RWPE2 (cell line): ENCODE measurements at regions not wholly inside any gene's neighbourhood (a gene's known extent, or its start where the extent isn't known, plus 50 kb on each side); places are given as distances from the start of the nearest gene placed in this dataset.
"Not testable (repeated sequence)": the region's sequence is repeated elsewhere in the genome, so short reads cannot be mapped to it uniquely, and the experiment has no call there.

ENCODE experiments used
- ATAC-seq: fragments of 200-7000 bp; cut with Tn5 transposase; 3 replicates; pipeline ENCODE4 v1.9.1; 2021; ENCODE audit warnings: low read depth
- DNase-seq: peaks from one replicate; pipeline ENCODE4 v3.0.0-alpha.2; 2020; ENCODE audit warnings: low spot score
- H3K27ac ChIP-seq: fragments of 450-650 bp; 2 replicates; pipeline ENCODE4 v1.5.1; 2017; ENCODE audit warnings: mild to moderate bottlenecking; ENCODE audit not compliant: poor library complexity, severe bottlenecking
- H3K27me3 ChIP-seq: fragments of 250-450 bp; sonication (Bioruptor Pico); 2 replicates; pipeline ENCODE4 v1.5.1; 2021; ENCODE audit warnings: mild to moderate bottlenecking, moderate library complexity; ENCODE audit not compliant: insufficient read depth, poor library complexity, severe bottlenecking
- H3K36me3 ChIP-seq: fragments of 250-450 bp; sonication (Bioruptor Pico); 2 replicates; pipeline ENCODE4 v1.5.1; 2020; ENCODE audit warnings: low read depth, mild to moderate bottlenecking, moderate library complexity
- H3K4me1 ChIP-seq: fragments of 250-450 bp; sonication (Bioruptor Pico); 2 replicates; pipeline ENCODE4 v1.5.1; 2021; ENCODE audit warnings: mild to moderate bottlenecking, moderate library complexity; ENCODE audit not compliant: insufficient read depth, poor library complexity, severe bottlenecking
- H3K4me3 ChIP-seq: fragments of 250-450 bp; sonication (Bioruptor Pico); 2 replicates; pipeline ENCODE4 v1.5.1; 2021; ENCODE audit warnings: mild to moderate bottlenecking, moderate library complexity; ENCODE audit not compliant: severe bottlenecking
- H3K9me3 ChIP-seq: fragments of 250-450 bp; sonication (Bioruptor Pico); 2 replicates; pipeline ENCODE4 v1.5.1; 2021; ENCODE audit warnings: mild to moderate bottlenecking, moderate library complexity; ENCODE audit not compliant: severe bottlenecking
- CTCF ChIP-seq: fragments of 450-650 bp; IDR thresholded peaks from one replicate; pipeline ENCODE4 v1.5.1; 2017; ENCODE audit warnings: mild to moderate bottlenecking, moderate library complexity; ENCODE audit not compliant: poor library complexity, severe bottlenecking

GRCh38 chr5:7306556-7306955 lies 89.4 kb upstream of the ADCY2 start:
- H3K4me3 ChIP-seq, H3K36me3 ChIP-seq, DNase-seq, H3K9me3 ChIP-seq, H3K27ac ChIP-seq, H3K27me3 ChIP-seq, ATAC-seq, H3K4me1 ChIP-seq: not testable (repeated sequence)

GRCh38 chr5:7307709-7308108 lies 88.2 kb upstream of the ADCY2 start:
- not testable (repeated sequence) for DNase-seq, H3K4me1 ChIP-seq

GRCh38 chr5:7309715-7310114 lies 86.2 kb upstream of the ADCY2 start:
- not testable (repeated sequence) for H3K4me3 ChIP-seq, H3K9me3 ChIP-seq, H3K27me3 ChIP-seq, H3K27ac ChIP-seq, DNase-seq, H3K4me1 ChIP-seq, ATAC-seq, H3K36me3 ChIP-seq

More at GRCh38 chr5:7307709-7308108, 88.2 kb upstream of the ADCY2 start:
- ATAC-seq, H3K9me3 ChIP-seq, H3K27me3 ChIP-seq, H3K4me3 ChIP-seq, H3K27ac ChIP-seq, H3K36me3 ChIP-seq: not testable (repeated sequence)

GRCh38 chr5:7310656-7311055 lies 85.3 kb upstream of the ADCY2 start:
- not testable (repeated sequence) for H3K36me3 ChIP-seq, DNase-seq, H3K27ac ChIP-seq, H3K4me3 ChIP-seq, H3K4me1 ChIP-seq, H3K9me3 ChIP-seq, H3K27me3 ChIP-seq
- peak; percentile 72 for ATAC-seq

GRCh38 chr5:7315118-7315517 lies 80.8 kb upstream of the ADCY2 start:
- H3K27me3 ChIP-seq, result no peaks in the 10 kb centered on the region
- DNase-seq, result no peak
- ATAC-seq, result no peak
- no peak overlapping the region for H3K27ac ChIP-seq
- H3K4me3 ChIP-seq, result no peak overlapping the region
- TF ChIP-seq CTCF, result no peak
- no peaks in the 10 kb centered on the region for H3K4me1 ChIP-seq
- no peaks in the 10 kb centered on the region for H3K36me3 ChIP-seq
- H3K9me3 ChIP-seq, result peaks cover 5% of the 10 kb centered on the region

GRCh38 chr5:7317751-7318150 lies 78.2 kb upstream of the ADCY2 start:
- Histone ChIP-seq H3K9me3 (no peaks in the 10 kb centered on the region), H3K27ac (no peak overlapping the region), H3K4me3 (no peak overlapping the region), H3K36me3 (no peaks in the 10 kb centered on the region), H3K27me3 (no peaks in the 10 kb centered on the region), H3K4me1 (no peaks in the 10 kb centered on the region)
- no peak for DNase-seq
- no peak for ATAC-seq
- no peak for TF ChIP-seq CTCF

GRCh38 chr5:7320701-7321301 lies 75.1 kb upstream of the ADCY2 start:
- ATAC-seq (no peak), DNase-seq (no peak)
- H3K36me3 ChIP-seq, result no peaks in the 10 kb centered on the region
- no peak overlapping the region for H3K4me3 ChIP-seq
- no peaks in the 10 kb centered on the region for H3K27me3 ChIP-seq
- no peaks in the 10 kb centered on the region for H3K9me3 ChIP-seq
- no peak overlapping the region for H3K27ac ChIP-seq
- no peak for TF ChIP-seq CTCF
- H3K4me1 ChIP-seq, result no peaks in the 10 kb centered on the region
